H1 (cell line): ENCODE measurements at regions not wholly inside any gene's neighbourhood (a gene's known extent, or its start where the extent isn't known, plus 50 kb on each side); places are given as distances from the start of the nearest gene placed in this dataset.
"Not testable (repeated sequence)": the region's sequence is repeated elsewhere in the genome, so short reads cannot be mapped to it uniquely, and the experiment has no call there.

ENCODE experiments used
- CTCF ChIA-PET: fragments of 300-600 bp; sonication (Branson Sonifier 250); formaldehyde crosslinking; loops from one replicate; lab custom pipeline; 2021; ENCODE audit not compliant: partially characterized antibody; lab: Charles Lee
- POLR2A ChIA-PET: fragments of 300-600 bp; sonication (Branson Sonifier 250); formaldehyde crosslinking; loops from one replicate; lab custom pipeline; 2021; ENCODE audit warnings: inconsistent platforms; ENCODE audit not compliant: partially characterized antibody; lab: Charles Lee
- DNase-seq, 2 experiments: peaks; one replicate each; pipeline versions ENCODE4 v3.0.0 to v3.0.0-alpha.2; 2010 to 2022; ENCODE audit warnings: low spot score in 2 of 2, low read depth in 1 of 2, mixed read lengths in 1 of 2
- FAIRE-seq: peaks from 2 replicates; lab custom pipeline; 2011; peaks lifted over from hg19 to GRCh38; lab: Jason Lieb, UNC
- H2AFZ ChIP-seq: 2 replicates; pipeline ENCODE4 v1.8.1; 2012; ENCODE audit warnings: low read length, inconsistent platforms
- H2AK5ac ChIP-seq: 2 replicates; pipeline ENCODE4 v1.6.1; 2013; ENCODE audit warnings: low read depth, low read length
- H2BK120ac ChIP-seq: replicated peaks from 2 replicates; pipeline ENCODE3; 2013; ENCODE audit warnings: low read depth, low read length, inconsistent platforms
- H2BK12ac ChIP-seq: 2 replicates; pipeline ENCODE4 v1.6.1; 2013; ENCODE audit warnings: low read depth, low read length
- H2BK15ac ChIP-seq: 2 replicates; pipeline ENCODE4 v1.6.1; 2013; ENCODE audit warnings: low read length
- H2BK20ac ChIP-seq: 2 replicates; pipeline ENCODE4 v1.6.1; 2013; ENCODE audit warnings: low read length
- H2BK5ac ChIP-seq: 2 replicates; pipeline ENCODE4 v1.6.1; 2013; ENCODE audit warnings: low read depth, low read length
- H3K14ac ChIP-seq: 2 replicates; pipeline ENCODE4 v1.6.1; 2013; ENCODE audit warnings: inconsistent platforms; ENCODE audit not compliant: insufficient read length
- H3K18ac ChIP-seq: 2 replicates; pipeline ENCODE4 v1.6.1; 2013; ENCODE audit warnings: low read length; ENCODE audit errors: extremely low read depth
- H3K23ac ChIP-seq: 2 replicates; pipeline ENCODE4 v1.6.1; 2013; ENCODE audit warnings: inconsistent platforms; ENCODE audit not compliant: insufficient read length
- H3K23me2 ChIP-seq: 2 replicates; pipeline ENCODE4 v1.6.1; 2013; ENCODE audit warnings: low read depth, low read length
- H3K27ac ChIP-seq: 2 replicates; pipeline ENCODE4 v1.6.1; 2011; ENCODE audit warnings: low read depth, low read length, inconsistent platforms
- H3K27me3 ChIP-seq, 4 experiments: replicated peaks in 1 of 4; 1 replicate in 1 of 4; 2 replicates in 3 of 4; pipeline versions ENCODE4 v1.6.1 to v1.8.1; 2011 to 2013; ENCODE audit warnings: low read length in 3 of 4, mild to moderate bottlenecking in 3 of 4, inconsistent platforms in 2 of 4, mixed read lengths in 2 of 4, moderate library complexity in 1 of 4; ENCODE audit not compliant: control insufficient read depth in 3 of 4, insufficient read depth in 3 of 4; ENCODE audit errors: extremely low read depth in 1 of 4
- H3K36me3 ChIP-seq, 4 experiments: 2 replicates each; pipeline versions ENCODE4 v1.6.1 to v1.8.1; 2011 to 2013; ENCODE audit warnings: mild to moderate bottlenecking in 4 of 4, low read length in 3 of 4, moderate library complexity in 2 of 4, control low read depth in 1 of 4, inconsistent platforms in 1 of 4; ENCODE audit not compliant: insufficient read depth in 4 of 4, control insufficient read depth in 2 of 4
- H3K4ac ChIP-seq: replicated peaks from 2 replicates; pipeline ENCODE3; 2013; ENCODE audit warnings: low read length, low read depth, mixed read lengths, inconsistent platforms; ENCODE audit not compliant: insufficient read length
- H3K4me1 ChIP-seq, 4 experiments: replicated peaks in 1 of 4; 1 replicate in 1 of 4; 2 replicates in 3 of 4; pipeline versions ENCODE4 v1.6.1 to v1.8.1; 2011 to 2013; ENCODE audit warnings: low read length in 3 of 4, inconsistent platforms in 2 of 4, mixed read lengths in 1 of 4; ENCODE audit not compliant: insufficient read depth in 4 of 4, control insufficient read depth in 3 of 4
- H3K4me2 ChIP-seq, 2 experiments: 2 replicates each; pipeline versions ENCODE4 v1.6.1 to v1.8.1; 2011 to 2013; ENCODE audit warnings: low read depth in 2 of 2, low read length in 2 of 2, control low read depth in 1 of 2, inconsistent platforms in 1 of 2, mild to moderate bottlenecking in 1 of 2; ENCODE audit not compliant: insufficient read depth in 1 of 2
- H3K4me3 ChIP-seq, 4 experiments: fragments of 200-600, 300-600 bp in 1 of 4; sonication (generic), shearing (Covaris generic), sonication (Bioruptor Twin) in 1 of 4; 2 replicates each; pipeline versions ENCODE4 v1.5.1 to v1.8.1; 2011 to 2016; ENCODE audit warnings: low read length in 4 of 4, low read depth in 3 of 4, control low read depth in 2 of 4, inconsistent platforms in 2 of 4, mild to moderate bottlenecking in 2 of 4, mixed read lengths in 1 of 4, moderate library complexity in 1 of 4; ENCODE audit not compliant: insufficient read depth in 2 of 4; ENCODE audit errors: extremely low read depth in 1 of 4
- H3K56ac ChIP-seq: replicated peaks from 2 replicates; pipeline ENCODE3; 2013; ENCODE audit warnings: low read depth, mild to moderate bottlenecking, mixed read lengths, low read length, inconsistent platforms; ENCODE audit not compliant: insufficient read length
- H3K79me1 ChIP-seq: 2 replicates; pipeline ENCODE4 v1.6.1; 2013; ENCODE audit warnings: low read depth, low read length, control low read depth
- H3K79me2 ChIP-seq, 2 experiments: 2 replicates each; pipeline versions ENCODE4 v1.6.1 to v1.8.1; 2012 to 2013; ENCODE audit warnings: low read length in 2 of 2, mild to moderate bottlenecking in 2 of 2, inconsistent platforms in 1 of 2; ENCODE audit not compliant: insufficient read depth in 2 of 2, control insufficient read depth in 1 of 2
- H3K9ac ChIP-seq, 4 experiments: replicated peaks in 1 of 4; 1 replicate in 1 of 4; 2 replicates in 3 of 4; pipeline versions ENCODE4 v1.6.1 to v1.8.1; 2011 to 2013; ENCODE audit warnings: low read depth in 3 of 4, low read length in 3 of 4, control low read depth in 2 of 4, mild to moderate bottlenecking in 2 of 4, moderate library complexity in 2 of 4, inconsistent platforms in 1 of 4; ENCODE audit errors: extremely low read depth in 1 of 4
- H3K9me3 ChIP-seq, 2 experiments: 2 replicates each; pipeline versions ENCODE4 v1.6.1 to v1.8.1; 2012 to 2013; ENCODE audit warnings: mild to moderate bottlenecking in 2 of 2, moderate library complexity in 2 of 2, control low read depth in 1 of 2, inconsistent platforms in 1 of 2, low read depth in 1 of 2, low read length in 1 of 2, mixed read lengths in 1 of 2; ENCODE audit not compliant: insufficient read depth in 2 of 2
- H4K20me1 ChIP-seq, 2 experiments: replicated peaks in 1 of 2; 2 replicates each; pipeline versions ENCODE3 to v1.8.1; 2011 to 2013; ENCODE audit warnings: inconsistent platforms in 2 of 2, low read length in 2 of 2, mild to moderate bottlenecking in 1 of 2; ENCODE audit not compliant: insufficient read depth in 2 of 2, control insufficient read depth in 1 of 2
- H4K5ac ChIP-seq: 2 replicates; pipeline ENCODE4 v1.6.1; 2013; ENCODE audit warnings: low read length, low read depth, mixed read lengths, inconsistent platforms; ENCODE audit not compliant: insufficient read length
- H4K8ac ChIP-seq: 2 replicates; pipeline ENCODE4 v1.8.0; 2013; ENCODE audit warnings: mild to moderate bottlenecking, moderate library complexity, low read length, inconsistent platforms; ENCODE audit not compliant: insufficient read depth; ENCODE audit errors: extremely low read depth
- H4K91ac ChIP-seq: replicated peaks from 2 replicates; pipeline ENCODE3; 2013; ENCODE audit warnings: low read length, mixed read lengths, inconsistent platforms; ENCODE audit not compliant: insufficient read length
- RNF2 ChIP-seq: fragments of 200-900, 300-1000 bp; sonication (generic); IDR thresholded peaks from 2 replicates; pipeline ENCODE4 v1.7.1; 2016; ENCODE audit warnings: borderline replicate concordance, low read depth, mild to moderate bottlenecking, antibody characterized with exemption, low read length; ENCODE audit not compliant: poor library complexity, severe bottlenecking; ENCODE audit errors: missing control alignments
- ZNF274 ChIP-seq: IDR thresholded peaks from 2 replicates; pipeline ENCODE4 v1.7.0; 2012; ENCODE audit warnings: low read length, borderline replicate concordance; ENCODE audit errors: extremely low read depth
- WGBS, 2 experiments: shearing (Covaris generic) in 1 of 2; methylation state at CpG; one replicate each; pipeline versions ENCODE4 v1.1.6 to v1.1.7; 2013 to 2015; ENCODE audit warnings: low lambda C conversion rate in 2 of 2, mixed read lengths in 2 of 2, inconsistent platforms in 1 of 2, low coverage in 1 of 2, missing lambda C conversion rate in 1 of 2; ENCODE audit not compliant: insufficient replicate concordance in 2 of 2, insufficient coverage in 1 of 2, insufficient read length in 1 of 2; ENCODE audit errors: extremely low coverage in 1 of 2, missing lambda C conversion rate in 1 of 2; 5-methylcytosine and 5-hydroxymethylcytosine counted together

- TF ChIP-seq RNF2: no peak
- TF ChIP-seq ZNF274: no peak
These were observed 238.2 kb upstream of the DIO3 start (continued) for GRCh38 chr14:101323111-101323510.

DNA sequence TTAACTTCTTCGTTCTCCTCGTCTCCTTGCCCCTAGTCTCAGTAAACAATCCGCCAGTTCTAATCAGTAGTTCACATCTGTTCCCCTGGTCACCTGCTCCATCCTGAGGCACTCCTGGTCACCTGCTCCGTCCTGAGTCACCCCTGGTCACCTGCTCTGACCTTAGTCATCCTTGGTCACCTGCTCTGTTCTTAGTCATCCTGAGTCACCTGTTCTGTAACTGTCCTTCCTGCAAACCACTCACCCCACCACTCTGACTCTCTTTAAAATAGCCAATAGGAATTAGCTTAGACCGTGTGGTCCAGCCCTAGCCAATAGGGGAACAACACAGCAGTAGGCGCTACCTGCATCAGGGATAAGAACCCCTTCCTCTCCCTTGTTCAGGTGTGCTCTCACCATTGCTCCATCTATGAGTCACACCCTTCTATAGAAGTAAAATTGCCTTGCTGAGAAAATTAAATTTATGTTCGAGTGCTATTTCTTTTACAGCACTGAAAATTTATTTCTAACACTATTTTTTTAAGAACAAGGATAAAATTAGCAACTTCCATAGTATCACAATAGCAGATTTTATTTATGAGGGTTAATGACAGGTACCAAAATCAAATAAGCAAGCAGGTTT is 237.6 kb upstream of the DIO3 start:
- H3K79me2 ChIP-seq, H4K91ac ChIP-seq, H3K36me3 ChIP-seq, H3K56ac ChIP-seq, H3K9me3 ChIP-seq, H2AK5ac ChIP-seq, H3K23me2 ChIP-seq, H2AFZ ChIP-seq, H3K27me3 ChIP-seq, H3K27ac ChIP-seq, H3K4me1 ChIP-seq, H2BK120ac ChIP-seq, H3K9ac ChIP-seq, H4K20me1 ChIP-seq, H3K4me2 ChIP-seq, H2BK5ac ChIP-seq, H2BK20ac ChIP-seq, H3K18ac ChIP-seq, H3K14ac ChIP-seq, FAIRE-seq, H3K4me3 ChIP-seq, H2BK15ac ChIP-seq, H3K4ac ChIP-seq, H3K79me1 ChIP-seq, H4K5ac ChIP-seq, H2BK12ac ChIP-seq, H4K8ac ChIP-seq, H3K23ac ChIP-seq, POLR2A ChIA-PET: not testable (repeated sequence)
- CTCF ChIA-PET: interaction anchor here (1.4 kb wide), 1 partner anchor 11 kb away, joined by 3 read pairs; no protein-coding TSS in a partner anchor
- WGBS, 2 experiments: 82% methylated on average over 7 of the region's 7 CpGs; no CpG with 5 or more reads in 1 of the 2 experiments
- peak in 1 of 2 experiments; percentile 19 for DNase-seq
